ENCODE measurements at regions not wholly inside any gene's neighbourhood (a gene's known extent, or its start where the extent isn't known, plus 50 kb on each side); places are given as distances from the start of the nearest gene placed in this dataset.

GRCh38 chr4:20487852-20488251 is 212.4 kb upstream of the PACRGL start:
- TF ChIP-seq, protein P1, sequence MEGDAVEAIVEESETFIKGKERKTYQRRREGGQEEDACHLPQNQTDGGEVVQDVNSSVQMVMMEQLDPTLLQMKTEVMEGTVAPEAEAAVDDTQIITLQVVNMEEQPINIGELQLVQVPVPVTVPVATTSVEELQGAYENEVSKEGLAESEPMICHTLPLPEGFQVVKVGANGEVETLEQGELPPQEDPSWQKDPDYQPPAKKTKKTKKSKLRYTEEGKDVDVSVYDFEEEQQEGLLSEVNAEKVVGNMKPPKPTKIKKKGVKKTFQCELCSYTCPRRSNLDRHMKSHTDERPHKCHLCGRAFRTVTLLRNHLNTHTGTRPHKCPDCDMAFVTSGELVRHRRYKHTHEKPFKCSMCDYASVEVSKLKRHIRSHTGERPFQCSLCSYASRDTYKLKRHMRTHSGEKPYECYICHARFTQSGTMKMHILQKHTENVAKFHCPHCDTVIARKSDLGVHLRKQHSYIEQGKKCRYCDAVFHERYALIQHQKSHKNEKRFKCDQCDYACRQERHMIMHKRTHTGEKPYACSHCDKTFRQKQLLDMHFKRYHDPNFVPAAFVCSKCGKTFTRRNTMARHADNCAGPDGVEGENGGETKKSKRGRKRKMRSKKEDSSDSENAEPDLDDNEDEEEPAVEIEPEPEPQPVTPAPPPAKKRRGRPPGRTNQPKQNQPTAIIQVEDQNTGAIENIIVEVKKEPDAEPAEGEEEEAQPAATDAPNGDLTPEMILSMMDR (conservative IDR thresholded peaks at IDR 0.05): no peak
- Mint-ChIP-seq H3K27me3 (ENCODE audit: low read depth) (no peaks in the 10 kb centered on the region), H3K36me3 (ENCODE audit: low read depth) (no peaks in the 10 kb centered on the region), H3K4me1 (no peaks in the 10 kb centered on the region), H3K9me3 (no peaks in the 10 kb centered on the region), H3K4me3 (no peak overlapping the region), H3K27ac (ENCODE audit: unreplicated experiment) (no peak overlapping the region)
- DNase-seq (ENCODE audit: low read depth, low spot score): no peak

- Mint-ChIP-seq H3K4me1 (peaks cover 15% of the 10 kb centered on the region), H3K36me3 (ENCODE audit: low read depth) (no peaks in the 10 kb centered on the region), H3K4me3 (no peak overlapping the region), H3K27me3 (ENCODE audit: low read depth) (no peaks in the 10 kb centered on the region), H3K9me3 (no peaks in the 10 kb centered on the region), H3K27ac (ENCODE audit: unreplicated experiment) (no peak overlapping the region)
- no peak for DNase-seq (ENCODE audit: low read depth, low spot score)
- TF ChIP-seq, protein P1 (conservative IDR thresholded peaks at IDR 0.05): no peak
Measured at GRCh38 chr4:20490734-20491133, 209.5 kb upstream of the PACRGL start.

- H3K4me1 Mint-ChIP-seq: peaks cover 15% of the 10 kb centered on the region
- DNase-seq (ENCODE audit: low read depth, low spot score): no peak
- TF ChIP-seq, protein P1 (conservative IDR thresholded peaks at IDR 0.05): no peak
- no peaks in the 10 kb centered on the region for H3K36me3 Mint-ChIP-seq (ENCODE audit: low read depth)
- H3K27ac Mint-ChIP-seq (ENCODE audit: unreplicated experiment): no peak overlapping the region
- H3K4me3 Mint-ChIP-seq: no peak overlapping the region
- no peaks in the 10 kb centered on the region for H3K9me3 Mint-ChIP-seq
- no peaks in the 10 kb centered on the region for H3K27me3 Mint-ChIP-seq (ENCODE audit: low read depth)
Measured at GRCh38 chr4:20493761-20494353, 206.4 kb upstream of the PACRGL start.

GRCh38 chr4:20496068-20496467 is 204.2 kb upstream of the PACRGL start:
- Mint-ChIP-seq H3K9me3 (no peaks in the 10 kb centered on the region), H3K4me1 (peaks cover 15% of the 10 kb centered on the region)

GRCh38 chr4:20504146-20504545 is 196.1 kb upstream of the PACRGL start:
- H3K36me3 Mint-ChIP-seq (ENCODE audit: low read depth): no peaks in the 10 kb centered on the region
- H3K27me3 Mint-ChIP-seq (ENCODE audit: low read depth): no peaks in the 10 kb centered on the region
- no peak overlapping the region for H3K27ac Mint-ChIP-seq (ENCODE audit: unreplicated experiment)
- H3K4me1 Mint-ChIP-seq: no peaks in the 10 kb centered on the region
- TF ChIP-seq, protein P1 (conservative IDR thresholded peaks at IDR 0.05): no peak
- no peak overlapping the region for H3K4me3 Mint-ChIP-seq
- DNase-seq (ENCODE audit: low read depth, low spot score): no peak
- no peaks in the 10 kb centered on the region for H3K9me3 Mint-ChIP-seq

More at GRCh38 chr4:20496068-20496467, 204.2 kb upstream of the PACRGL start:
- Mint-ChIP-seq H3K27ac (ENCODE audit: unreplicated experiment) (no peak overlapping the region), H3K36me3 (ENCODE audit: low read depth) (no peaks in the 10 kb centered on the region), H3K27me3 (ENCODE audit: low read depth) (no peaks in the 10 kb centered on the region), H3K4me3 (no peak overlapping the region)
- DNase-seq (ENCODE audit: low read depth, low spot score): no peak
- TF ChIP-seq, protein P1 (conservative IDR thresholded peaks at IDR 0.05): no peak

Data from neural crest cell (in vitro differentiated cells).